GM18502 (cell line): ENCODE measurements at regions not wholly inside any gene's neighbourhood (a gene's known extent, or its start where the extent isn't known, plus 50 kb on each side); places are given as distances from the start of the nearest gene placed in this dataset.

Experiments used
- ATAC-seq: cut with Tn5 transposase; IDR thresholded peaks from one replicate; pipeline ENCODE4 v1.9.1; 2021; ENCODE audit warnings: mild to moderate bottlenecking; ENCODE audit not compliant: unreplicated experiment, poor library complexity

- no peak for ATAC-seq
Observed at GRCh38 chr7:54888067-54888733, 129.2 kb upstream of the SEC61G start.

GRCh38 chr7:54888734-54889082 lies 129.7 kb upstream of the SEC61G start:
- ATAC-seq = no peak

- no peak for ATAC-seq
Observed at GRCh38 chr7:54897891-54898290, 120.9 kb upstream of the EGFR start.

- ATAC-seq = no peak
Observed at GRCh38 chr7:54898659-54899340, 120.0 kb upstream of the EGFR start.

GRCh38 chr7:54901840-54902239 lies 117.0 kb upstream of the EGFR start:
- ATAC-seq = no peak

GRCh38 chr7:54904130-54904529 lies 114.7 kb upstream of the EGFR start:
- no peak for ATAC-seq

GRCh38 chr7:54904986-54905385 lies 113.8 kb upstream of the EGFR start:
- ATAC-seq = no peak

GRCh38 chr7:54906963-54907362 lies 111.9 kb upstream of the EGFR start:
- no peak for ATAC-seq

- no peak for ATAC-seq
Observed at GRCh38 chr7:54907981-54908380, 110.8 kb upstream of the EGFR start.

- ATAC-seq = no peak
Observed at GRCh38 chr7:54908760-54909438, 109.9 kb upstream of the EGFR start.

GRCh38 chr7:54915870-54916598 lies 102.8 kb upstream of the EGFR start:
- no peak for ATAC-seq

GRCh38 chr7:54917613-54918391 lies 101.0 kb upstream of the EGFR start:
- ATAC-seq = no peak

- no peak for ATAC-seq
Observed at GRCh38 chr7:54921116-54921515, 97.7 kb upstream of the EGFR start.

GRCh38 chr7:54931532-54931931 lies 87.3 kb upstream of the EGFR start:
- no peak for ATAC-seq

- no peak for ATAC-seq
Observed at GRCh38 chr7:54932818-54933543, 85.8 kb upstream of the EGFR start.

- no peak for ATAC-seq
Observed at GRCh38 chr7:54933643-54934042, 85.2 kb upstream of the EGFR start.

GRCh38 chr7:54940748-54941147 lies 78.1 kb upstream of the EGFR start:
- ATAC-seq = no peak

- no peak for ATAC-seq
Observed at GRCh38 chr7:54944179-54944578, 74.6 kb upstream of the EGFR start.

- no peak for ATAC-seq
Observed at GRCh38 chr7:54946271-54946670, 72.5 kb upstream of the EGFR start.

GRCh38 chr7:54946764-54947163 lies 72.1 kb upstream of the EGFR start:
- no peak for ATAC-seq
